ENCODE measurements at regions not wholly inside any gene's neighbourhood (a gene's known extent, or its start where the extent isn't known, plus 50 kb on each side); places are given as distances from the start of the nearest gene placed in this dataset.

DNA sequence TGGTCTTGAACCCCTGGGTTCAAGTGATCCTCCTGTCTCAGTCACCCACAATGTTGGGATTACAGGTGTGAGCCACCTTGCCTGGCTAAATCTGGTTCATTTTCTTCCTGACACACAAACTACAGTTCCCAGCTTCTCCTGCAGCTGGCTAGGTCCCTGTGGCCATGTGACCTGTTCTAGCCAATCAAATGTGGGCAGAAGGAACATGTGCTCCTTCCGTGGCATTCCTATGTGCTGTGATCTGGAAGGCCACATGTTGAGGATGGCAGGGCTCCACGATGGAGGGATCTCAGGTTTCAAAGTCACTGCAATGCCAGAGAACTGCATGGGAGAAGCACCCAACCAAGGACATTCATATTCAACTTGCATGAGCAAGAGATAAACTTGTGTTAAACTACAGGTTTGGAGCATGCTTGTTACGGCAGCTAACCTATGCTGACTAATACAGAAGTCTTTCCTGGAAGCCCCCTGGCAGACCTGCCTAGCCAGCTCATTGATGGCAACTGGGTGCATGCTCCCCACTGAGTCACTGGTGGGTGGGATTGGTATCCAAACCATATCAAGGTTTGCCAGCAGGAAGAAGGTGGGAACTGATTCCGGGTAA is 86.0 kb downstream of the RPS6KA4 start (continued):
- TF ChIP-seq, protein P1, sequence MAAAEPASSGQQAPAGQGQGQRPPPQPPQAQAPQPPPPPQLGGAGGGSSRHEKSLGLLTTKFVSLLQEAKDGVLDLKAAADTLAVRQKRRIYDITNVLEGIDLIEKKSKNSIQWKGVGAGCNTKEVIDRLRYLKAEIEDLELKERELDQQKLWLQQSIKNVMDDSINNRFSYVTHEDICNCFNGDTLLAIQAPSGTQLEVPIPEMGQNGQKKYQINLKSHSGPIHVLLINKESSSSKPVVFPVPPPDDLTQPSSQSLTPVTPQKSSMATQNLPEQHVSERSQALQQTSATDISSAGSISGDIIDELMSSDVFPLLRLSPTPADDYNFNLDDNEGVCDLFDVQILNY (CRISPR knock-in tag; IDR thresholded peaks at IDR 0.05): 0 out of 2 replicates have a peak, but pooled peaks have one; percentile 21
- TF ChIP-seq L3MBTL2 (IDR thresholded peaks at IDR 0.05): peak; percentile 85
- TF ChIP-seq, protein P2, sequence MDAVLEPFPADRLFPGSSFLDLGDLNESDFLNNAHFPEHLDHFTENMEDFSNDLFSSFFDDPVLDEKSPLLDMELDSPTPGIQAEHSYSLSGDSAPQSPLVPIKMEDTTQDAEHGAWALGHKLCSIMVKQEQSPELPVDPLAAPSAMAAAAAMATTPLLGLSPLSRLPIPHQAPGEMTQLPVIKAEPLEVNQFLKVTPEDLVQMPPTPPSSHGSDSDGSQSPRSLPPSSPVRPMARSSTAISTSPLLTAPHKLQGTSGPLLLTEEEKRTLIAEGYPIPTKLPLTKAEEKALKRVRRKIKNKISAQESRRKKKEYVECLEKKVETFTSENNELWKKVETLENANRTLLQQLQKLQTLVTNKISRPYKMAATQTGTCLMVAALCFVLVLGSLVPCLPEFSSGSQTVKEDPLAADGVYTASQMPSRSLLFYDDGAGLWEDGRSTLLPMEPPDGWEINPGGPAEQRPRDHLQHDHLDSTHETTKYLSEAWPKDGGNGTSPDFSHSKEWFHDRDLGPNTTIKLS (IDR thresholded peaks at IDR 0.05; ENCODE audit: borderline replicate concordance, low read depth): peak; percentile 19; the same call in 1 of the 2 replicates
- 0 out of 2 replicates have a peak, but pooled peaks have one; percentile 4 for TF ChIP-seq MBD2 (IDR thresholded peaks at IDR 0.05; ENCODE audit: borderline replicate concordance, low read depth)
- TF ChIP-seq, protein P3, sequence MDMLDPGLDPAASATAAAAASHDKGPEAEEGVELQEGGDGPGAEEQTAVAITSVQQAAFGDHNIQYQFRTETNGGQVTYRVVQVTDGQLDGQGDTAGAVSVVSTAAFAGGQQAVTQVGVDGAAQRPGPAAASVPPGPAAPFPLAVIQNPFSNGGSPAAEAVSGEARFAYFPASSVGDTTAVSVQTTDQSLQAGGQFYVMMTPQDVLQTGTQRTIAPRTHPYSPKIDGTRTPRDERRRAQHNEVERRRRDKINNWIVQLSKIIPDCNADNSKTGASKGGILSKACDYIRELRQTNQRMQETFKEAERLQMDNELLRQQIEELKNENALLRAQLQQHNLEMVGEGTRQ (CRISPR knock-in tag; IDR thresholded peaks at IDR 0.05): peak; percentile 95
- no peak for TF ChIP-seq ATF7 (IDR thresholded peaks at IDR 0.05)
- TF ChIP-seq, protein P4, sequence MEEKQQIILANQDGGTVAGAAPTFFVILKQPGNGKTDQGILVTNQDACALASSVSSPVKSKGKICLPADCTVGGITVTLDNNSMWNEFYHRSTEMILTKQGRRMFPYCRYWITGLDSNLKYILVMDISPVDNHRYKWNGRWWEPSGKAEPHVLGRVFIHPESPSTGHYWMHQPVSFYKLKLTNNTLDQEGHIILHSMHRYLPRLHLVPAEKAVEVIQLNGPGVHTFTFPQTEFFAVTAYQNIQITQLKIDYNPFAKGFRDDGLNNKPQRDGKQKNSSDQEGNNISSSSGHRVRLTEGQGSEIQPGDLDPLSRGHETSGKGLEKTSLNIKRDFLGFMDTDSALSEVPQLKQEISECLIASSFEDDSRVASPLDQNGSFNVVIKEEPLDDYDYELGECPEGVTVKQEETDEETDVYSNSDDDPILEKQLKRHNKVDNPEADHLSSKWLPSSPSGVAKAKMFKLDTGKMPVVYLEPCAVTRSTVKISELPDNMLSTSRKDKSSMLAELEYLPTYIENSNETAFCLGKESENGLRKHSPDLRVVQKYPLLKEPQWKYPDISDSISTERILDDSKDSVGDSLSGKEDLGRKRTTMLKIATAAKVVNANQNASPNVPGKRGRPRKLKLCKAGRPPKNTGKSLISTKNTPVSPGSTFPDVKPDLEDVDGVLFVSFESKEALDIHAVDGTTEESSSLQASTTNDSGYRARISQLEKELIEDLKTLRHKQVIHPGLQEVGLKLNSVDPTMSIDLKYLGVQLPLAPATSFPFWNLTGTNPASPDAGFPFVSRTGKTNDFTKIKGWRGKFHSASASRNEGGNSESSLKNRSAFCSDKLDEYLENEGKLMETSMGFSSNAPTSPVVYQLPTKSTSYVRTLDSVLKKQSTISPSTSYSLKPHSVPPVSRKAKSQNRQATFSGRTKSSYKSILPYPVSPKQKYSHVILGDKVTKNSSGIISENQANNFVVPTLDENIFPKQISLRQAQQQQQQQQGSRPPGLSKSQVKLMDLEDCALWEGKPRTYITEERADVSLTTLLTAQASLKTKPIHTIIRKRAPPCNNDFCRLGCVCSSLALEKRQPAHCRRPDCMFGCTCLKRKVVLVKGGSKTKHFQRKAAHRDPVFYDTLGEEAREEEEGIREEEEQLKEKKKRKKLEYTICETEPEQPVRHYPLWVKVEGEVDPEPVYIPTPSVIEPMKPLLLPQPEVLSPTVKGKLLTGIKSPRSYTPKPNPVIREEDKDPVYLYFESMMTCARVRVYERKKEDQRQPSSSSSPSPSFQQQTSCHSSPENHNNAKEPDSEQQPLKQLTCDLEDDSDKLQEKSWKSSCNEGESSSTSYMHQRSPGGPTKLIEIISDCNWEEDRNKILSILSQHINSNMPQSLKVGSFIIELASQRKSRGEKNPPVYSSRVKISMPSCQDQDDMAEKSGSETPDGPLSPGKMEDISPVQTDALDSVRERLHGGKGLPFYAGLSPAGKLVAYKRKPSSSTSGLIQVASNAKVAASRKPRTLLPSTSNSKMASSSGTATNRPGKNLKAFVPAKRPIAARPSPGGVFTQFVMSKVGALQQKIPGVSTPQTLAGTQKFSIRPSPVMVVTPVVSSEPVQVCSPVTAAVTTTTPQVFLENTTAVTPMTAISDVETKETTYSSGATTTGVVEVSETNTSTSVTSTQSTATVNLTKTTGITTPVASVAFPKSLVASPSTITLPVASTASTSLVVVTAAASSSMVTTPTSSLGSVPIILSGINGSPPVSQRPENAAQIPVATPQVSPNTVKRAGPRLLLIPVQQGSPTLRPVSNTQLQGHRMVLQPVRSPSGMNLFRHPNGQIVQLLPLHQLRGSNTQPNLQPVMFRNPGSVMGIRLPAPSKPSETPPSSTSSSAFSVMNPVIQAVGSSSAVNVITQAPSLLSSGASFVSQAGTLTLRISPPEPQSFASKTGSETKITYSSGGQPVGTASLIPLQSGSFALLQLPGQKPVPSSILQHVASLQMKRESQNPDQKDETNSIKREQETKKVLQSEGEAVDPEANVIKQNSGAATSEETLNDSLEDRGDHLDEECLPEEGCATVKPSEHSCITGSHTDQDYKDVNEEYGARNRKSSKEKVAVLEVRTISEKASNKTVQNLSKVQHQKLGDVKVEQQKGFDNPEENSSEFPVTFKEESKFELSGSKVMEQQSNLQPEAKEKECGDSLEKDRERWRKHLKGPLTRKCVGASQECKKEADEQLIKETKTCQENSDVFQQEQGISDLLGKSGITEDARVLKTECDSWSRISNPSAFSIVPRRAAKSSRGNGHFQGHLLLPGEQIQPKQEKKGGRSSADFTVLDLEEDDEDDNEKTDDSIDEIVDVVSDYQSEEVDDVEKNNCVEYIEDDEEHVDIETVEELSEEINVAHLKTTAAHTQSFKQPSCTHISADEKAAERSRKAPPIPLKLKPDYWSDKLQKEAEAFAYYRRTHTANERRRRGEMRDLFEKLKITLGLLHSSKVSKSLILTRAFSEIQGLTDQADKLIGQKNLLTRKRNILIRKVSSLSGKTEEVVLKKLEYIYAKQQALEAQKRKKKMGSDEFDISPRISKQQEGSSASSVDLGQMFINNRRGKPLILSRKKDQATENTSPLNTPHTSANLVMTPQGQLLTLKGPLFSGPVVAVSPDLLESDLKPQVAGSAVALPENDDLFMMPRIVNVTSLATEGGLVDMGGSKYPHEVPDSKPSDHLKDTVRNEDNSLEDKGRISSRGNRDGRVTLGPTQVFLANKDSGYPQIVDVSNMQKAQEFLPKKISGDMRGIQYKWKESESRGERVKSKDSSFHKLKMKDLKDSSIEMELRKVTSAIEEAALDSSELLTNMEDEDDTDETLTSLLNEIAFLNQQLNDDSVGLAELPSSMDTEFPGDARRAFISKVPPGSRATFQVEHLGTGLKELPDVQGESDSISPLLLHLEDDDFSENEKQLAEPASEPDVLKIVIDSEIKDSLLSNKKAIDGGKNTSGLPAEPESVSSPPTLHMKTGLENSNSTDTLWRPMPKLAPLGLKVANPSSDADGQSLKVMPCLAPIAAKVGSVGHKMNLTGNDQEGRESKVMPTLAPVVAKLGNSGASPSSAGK (IDR thresholded peaks at IDR 0.05): peak; percentile 67
- peak; percentile 70 for TF ChIP-seq ZNF143 (CRISPR knock-in tag; IDR thresholded peaks at IDR 0.05)
- TF ChIP-seq, protein P5, sequence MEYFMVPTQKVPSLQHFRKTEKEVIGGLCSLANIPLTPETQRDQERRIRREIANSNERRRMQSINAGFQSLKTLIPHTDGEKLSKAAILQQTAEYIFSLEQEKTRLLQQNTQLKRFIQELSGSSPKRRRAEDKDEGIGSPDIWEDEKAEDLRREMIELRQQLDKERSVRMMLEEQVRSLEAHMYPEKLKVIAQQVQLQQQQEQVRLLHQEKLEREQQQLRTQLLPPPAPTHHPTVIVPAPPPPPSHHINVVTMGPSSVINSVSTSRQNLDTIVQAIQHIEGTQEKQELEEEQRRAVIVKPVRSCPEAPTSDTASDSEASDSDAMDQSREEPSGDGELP (CRISPR knock-in tag; IDR thresholded peaks at IDR 0.05; ENCODE audit: borderline replicate concordance): peak; percentile 40; the same call in 1 of the 2 replicates
- peak; percentile 93 for TF ChIP-seq RAD51 (IDR thresholded peaks at IDR 0.05; ENCODE audit: borderline replicate concordance, low read depth)
- TF ChIP-seq, protein P6, sequence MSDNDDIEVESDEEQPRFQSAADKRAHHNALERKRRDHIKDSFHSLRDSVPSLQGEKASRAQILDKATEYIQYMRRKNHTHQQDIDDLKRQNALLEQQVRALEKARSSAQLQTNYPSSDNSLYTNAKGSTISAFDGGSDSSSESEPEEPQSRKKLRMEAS (CRISPR knock-in tag; IDR thresholded peaks at IDR 0.05): peak; percentile 73

All from K562 (cell line).